Smooth muscle cell of the brain vasculature (primary cell): ENCODE measurements at regions not wholly inside any gene's neighbourhood (a gene's known extent, or its start where the extent isn't known, plus 50 kb on each side); places are given as distances from the start of the nearest gene placed in this dataset.

ENCODE experiments used
- DNase-seq: peaks from one replicate; pipeline ENCODE4 v3.0.0-alpha.2; 2012; ENCODE audit warnings: low read depth, low spot score

DNA sequence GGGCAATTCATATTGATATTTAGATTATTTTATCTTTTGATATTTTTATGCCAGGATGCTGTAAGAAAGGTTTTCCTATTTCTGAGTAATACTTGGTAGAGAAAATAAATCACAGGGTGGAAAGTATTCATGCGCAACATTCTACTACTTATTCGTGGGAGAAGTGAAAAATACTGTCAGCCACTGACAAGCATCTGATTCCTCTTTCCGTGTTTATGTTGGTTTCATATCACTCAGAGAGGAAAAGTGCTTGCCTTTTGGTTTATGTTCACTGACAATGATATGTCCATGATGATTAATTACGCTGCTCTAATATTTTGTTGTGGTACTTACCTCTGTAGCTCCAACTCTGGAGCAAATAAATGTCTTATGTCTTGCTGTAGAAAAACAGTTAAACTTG is 429.4 kb downstream of the EDEM1 start:
- DNase-seq = no peak

DNA sequence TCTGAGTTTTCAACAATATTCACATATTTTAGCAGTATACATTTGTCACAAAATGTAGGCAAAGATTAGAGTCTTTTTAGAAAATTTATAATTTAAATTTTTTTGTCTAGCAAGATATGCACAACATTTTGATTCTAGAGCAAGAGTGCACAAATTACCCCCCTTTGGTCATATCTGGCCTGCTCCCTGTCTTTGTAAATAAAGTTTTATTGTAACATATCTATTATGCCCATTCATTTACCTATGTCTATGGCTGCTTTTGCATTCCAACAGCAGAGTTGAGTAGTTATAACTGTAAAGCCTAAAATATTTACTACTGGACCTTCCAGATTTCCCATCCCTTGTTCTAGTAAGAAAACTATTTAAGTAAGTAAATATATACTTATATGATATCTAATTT is 430.7 kb downstream of the EDEM1 start:
- DNase-seq = no peak

DNA sequence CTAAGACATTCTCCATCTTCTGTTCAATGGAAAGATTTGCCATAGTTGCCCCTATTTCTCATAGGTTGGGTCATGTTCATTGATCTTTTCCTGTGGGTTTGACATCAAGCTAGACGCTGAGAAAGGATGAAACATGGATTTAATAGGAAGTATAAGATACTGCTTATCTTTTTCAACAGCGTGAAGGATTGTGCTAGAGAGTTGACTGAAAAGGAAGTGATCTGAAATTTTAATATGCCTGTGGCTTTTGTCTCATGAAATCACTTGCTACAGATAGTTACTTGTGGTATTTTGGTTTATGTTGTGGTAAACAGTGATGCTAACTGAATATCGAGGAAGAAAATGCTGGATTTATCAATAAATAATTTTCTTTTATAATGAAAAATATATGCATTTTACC is 442.9 kb downstream of the EDEM1 start:
- no peak for DNase-seq

DNA sequence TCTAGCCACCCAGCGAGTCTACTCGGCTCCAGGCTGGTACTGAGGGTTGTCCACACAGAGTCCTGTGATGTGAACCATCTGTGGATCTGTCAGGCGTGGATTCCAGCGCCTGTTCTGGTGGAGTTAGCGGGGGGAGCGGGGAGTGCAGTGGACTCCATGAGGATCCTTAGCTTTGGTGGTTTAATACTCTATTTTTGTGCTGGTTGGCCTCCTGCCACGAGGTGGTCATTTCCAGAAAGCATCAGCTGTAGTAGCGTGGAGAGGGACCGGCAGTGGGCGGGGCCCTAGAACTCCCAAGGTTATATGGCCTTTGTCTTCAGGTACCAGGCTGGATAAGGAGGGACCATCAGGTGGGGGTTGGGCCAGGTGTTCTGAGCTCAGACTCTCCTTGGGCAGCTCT is 446.5 kb downstream of the EDEM1 start:
- DNase-seq = no peak

DNA sequence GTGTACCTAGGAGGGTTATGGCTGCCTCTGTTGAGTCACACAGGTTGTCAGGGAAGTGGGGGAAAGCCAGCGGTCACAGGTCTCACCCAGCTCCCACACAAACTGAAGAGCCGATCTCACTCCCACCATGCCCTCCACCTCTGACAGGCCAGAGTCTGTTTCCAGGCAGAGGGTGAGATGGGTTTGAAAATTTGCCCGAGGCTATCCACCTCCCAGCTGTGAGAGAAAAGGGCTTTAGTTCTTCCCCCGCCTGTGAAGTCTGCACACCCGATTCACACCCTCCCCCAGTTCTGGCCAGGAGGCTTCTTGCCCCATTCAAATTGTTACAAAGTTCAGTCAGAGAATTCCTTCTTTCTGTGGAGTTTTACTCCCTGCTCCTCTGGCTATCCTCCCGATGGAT is 446.9 kb downstream of the EDEM1 start:
- DNase-seq = no peak

DNA sequence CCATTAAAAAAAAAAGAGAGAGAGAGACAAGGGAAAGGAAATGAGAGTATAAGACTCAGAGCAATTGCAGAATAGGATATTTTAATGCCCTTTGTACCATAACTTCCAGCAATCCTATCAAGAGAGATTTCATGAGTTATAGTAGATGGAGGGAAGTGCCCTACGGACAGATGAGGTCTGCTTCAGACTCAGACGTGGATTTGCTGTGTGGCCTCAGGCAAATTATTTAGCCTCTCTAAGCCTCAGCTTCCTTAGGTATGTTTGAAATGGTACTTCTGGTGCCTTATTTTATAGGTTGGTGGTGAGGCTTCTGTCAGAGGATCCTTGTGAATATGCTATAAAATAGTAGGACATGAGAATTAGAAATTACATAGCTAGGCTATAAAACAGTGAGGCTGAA is 448.2 kb downstream of the EDEM1 start:
- DNase-seq = no peak

DNA sequence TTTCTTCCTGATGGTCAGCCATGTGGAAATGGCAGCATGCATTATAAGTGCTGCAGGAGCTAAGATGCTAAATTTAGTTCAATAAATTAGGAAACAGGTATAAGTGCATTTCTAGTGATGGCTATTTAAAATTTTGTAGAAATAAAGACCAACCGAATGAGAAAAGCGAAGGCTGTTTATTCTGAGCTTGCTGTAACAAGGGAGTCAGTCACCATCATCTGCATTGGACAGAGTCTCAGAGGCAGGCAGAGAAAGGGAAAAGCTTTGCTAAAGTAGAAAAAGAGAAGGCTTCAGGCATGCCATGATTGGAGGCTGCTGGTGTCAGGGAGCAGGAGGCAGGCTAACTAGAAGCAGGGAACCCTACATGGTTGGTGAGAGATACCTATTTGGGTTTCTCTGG is 451.0 kb downstream of the EDEM1 start:
- DNase-seq = no peak

DNA sequence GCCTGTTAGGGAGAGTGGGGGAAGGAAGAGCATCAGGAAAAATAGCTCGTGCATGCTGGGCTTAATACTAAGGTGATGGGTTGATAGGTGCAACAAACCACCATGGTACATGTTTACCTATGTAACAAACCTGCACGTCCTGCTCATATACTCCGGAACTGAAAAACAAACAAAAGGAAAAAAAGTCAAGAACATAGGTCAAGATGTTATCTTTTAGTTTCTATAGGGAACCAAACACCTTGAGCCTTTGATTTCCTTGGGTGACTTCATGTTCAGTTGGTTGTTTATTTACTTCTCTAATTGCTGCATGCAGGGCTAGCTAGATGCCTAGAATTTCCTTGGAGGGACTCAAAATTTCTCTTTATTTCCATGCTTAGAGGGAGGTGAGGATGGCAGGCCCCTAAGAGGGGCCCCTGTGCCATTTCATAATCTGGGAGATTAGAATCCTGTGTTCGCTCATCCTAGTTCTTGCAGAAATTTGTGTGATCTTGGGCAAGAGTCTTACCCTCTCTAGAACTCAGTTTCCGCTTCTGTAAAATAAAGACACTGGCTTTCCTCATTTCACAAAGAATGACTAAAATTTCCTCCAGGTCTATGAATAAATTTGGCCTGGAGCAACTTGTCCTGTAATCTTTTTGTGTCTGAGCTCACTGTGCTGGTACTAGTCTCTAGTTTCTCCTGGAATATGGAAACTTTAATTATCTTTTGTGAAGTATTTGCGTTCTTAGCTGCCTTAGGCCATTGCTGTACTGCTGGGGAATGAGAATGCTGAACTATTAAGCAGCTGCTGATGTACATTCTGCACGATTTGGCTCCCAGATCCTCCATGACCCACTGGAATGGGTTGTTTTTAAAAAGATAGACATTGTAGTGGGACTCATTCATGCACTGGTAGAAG is 457.5 kb downstream of the EDEM1 start:
- DNase-seq = no peak

DNA sequence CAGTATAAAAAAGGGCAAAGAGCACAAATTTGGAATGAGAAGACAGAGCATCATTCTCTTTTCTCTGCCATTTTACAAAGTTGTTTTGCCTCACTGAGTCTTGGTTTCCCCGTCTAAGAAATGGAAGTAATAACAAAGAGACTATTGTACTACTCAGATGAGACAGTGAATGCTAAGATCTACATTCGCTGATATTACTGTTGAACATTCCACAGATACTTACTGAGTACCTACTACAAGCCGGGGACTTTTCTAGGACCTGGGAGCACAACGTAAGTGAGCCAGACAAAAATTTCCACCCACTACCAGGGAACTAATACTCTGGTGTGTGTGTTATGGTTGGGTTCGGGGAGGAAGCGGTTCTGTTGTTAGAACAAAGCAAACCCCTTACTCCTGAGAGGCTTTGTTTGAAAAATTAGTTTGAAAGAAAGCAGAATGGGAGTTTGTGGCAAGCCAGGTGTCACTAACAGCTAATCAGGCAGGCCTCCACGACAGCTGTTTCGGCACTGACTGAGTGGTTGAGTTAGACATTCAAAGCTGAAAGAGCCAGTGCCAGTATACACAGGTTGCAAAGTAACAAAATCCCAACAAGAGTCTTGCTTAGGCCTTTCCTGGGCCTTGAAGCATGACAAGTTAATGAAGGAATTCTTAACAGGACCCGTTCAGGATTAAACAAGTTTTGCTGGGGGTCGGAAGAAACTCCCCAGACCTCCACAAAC is 458.3 kb downstream of the EDEM1 start:
- DNase-seq = no peak

DNA sequence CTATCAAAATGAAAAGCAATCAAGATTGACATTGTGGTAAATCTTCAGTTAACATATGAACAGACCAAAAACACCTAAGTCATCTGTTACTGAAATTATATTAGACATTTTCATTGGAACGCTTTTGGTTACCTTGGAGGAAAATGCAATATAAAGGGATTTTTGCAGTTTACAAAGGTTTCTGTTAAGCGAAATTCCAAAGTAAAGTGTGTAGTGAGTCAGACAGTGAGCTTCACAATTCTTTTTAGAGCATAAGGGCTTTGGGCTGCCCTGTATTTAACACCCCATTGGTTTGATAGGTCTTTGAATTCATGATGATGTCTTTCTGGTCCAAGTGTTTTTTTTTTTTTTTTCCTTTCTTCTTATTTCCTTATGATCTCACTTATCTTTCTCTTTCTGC is 462.8 kb downstream of the EDEM1 start:
- no peak for DNase-seq

DNA sequence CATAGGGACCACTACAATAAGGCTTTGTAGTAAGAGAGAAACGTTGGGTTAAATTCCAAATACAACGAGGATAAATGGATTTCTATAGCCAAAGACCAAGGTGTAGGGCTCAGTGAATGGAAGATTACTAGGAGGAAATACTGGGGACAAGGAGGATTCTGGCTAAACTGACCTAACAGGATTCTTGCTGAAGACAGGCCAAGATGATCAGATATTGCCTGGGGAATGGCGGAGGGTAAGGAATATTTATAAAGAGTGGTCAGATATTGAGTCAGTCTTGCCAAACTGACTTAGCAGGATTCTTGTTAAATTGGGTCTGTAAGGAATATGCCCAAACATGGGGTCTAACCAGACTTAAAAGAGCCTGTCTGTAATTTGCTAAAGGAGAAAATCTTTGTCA is 463.8 kb downstream of the EDEM1 start:
- DNase-seq = no peak

DNA sequence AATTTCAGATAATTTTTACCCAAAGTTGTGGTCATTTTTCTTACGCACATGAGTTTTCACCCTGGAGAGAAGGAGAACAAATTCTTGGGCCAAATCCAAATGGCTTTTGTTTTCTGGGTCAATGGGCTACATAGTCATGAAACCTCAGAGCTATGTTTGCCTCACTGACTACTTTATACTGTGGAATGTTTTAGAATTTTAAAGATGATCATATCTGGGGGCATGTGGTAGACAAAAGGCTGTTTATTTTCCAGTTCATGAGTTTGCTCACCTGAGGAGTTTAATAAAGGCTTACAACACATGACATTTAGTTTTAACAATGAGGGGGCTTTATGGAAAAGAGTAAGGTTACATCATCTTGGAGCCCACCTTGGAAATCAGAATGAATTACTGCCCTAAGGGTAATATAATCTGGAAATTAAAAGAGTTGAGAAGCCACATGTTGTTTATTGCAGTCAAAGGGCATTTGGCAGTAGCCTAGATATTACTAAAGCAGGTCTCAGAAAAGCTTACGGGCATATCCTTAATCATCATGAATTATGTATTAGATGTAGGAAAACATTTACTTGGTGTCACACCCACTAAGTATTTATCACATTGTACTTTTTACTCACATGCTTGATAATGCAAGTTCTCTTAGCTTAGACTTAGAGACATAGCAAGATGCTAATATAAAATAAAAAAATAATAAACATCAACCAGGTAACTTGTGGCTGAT is 466.1 kb downstream of the EDEM1 start:
- DNase-seq = no peak

DNA sequence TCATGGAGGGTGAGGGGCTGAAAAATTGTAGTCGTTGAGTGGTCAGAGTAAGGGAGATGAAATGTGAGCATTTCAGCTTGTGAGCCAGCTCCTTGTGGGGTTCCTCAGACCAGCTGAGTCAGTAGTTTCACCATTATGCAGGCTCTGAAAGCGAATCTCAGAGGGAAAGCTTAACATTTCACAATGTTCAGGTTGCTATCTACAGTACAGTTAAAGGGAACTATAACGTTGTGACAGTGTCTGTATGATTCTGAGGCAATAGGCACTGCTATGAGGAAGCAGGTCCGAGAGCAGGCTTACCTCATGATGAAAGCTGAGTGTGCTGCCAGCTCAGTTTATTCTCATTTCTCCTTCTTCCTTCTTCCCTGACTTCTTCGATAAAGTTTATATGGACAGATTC is 469.6 kb downstream of the EDEM1 start:
- no peak for DNase-seq

DNA sequence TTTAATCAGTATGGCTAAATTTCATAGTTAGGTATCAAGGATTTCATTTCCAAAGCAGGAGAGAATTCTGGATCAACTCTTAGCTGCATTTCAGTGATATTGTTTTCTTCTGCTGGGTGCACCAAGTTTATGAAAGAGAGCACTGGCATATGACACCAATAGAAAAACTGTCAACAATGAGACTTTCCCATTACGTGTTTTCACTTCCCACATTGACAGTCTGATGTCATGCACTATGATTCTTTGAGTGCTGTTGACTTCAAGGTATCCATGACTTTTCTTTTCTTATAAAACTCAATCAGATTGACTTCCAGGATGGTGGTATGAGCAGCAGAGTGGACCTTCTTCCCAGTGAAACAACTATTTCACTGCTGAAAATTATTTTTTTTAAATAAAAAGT is 476.1 kb downstream of the EDEM1 start:
- DNase-seq = no peak

DNA sequence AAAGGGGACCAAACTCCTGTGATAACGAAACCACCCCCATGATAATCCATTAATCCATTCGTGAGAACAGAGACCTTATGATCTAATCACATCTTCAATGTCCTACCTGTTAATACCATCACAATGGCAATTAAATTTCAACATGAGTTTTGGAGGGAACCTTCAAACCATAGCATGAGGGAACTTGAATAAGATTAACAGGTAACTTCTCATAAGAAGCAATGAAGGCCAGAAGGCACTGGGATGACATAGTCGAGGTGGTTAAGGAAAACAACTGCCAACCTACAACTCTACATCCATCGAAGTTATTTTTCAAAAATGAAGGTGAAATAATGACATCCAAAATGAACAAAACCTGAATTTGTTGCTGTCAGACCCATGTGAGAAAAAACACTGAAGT is 478.9 kb downstream of the EDEM1 start:
- no peak for DNase-seq

DNA sequence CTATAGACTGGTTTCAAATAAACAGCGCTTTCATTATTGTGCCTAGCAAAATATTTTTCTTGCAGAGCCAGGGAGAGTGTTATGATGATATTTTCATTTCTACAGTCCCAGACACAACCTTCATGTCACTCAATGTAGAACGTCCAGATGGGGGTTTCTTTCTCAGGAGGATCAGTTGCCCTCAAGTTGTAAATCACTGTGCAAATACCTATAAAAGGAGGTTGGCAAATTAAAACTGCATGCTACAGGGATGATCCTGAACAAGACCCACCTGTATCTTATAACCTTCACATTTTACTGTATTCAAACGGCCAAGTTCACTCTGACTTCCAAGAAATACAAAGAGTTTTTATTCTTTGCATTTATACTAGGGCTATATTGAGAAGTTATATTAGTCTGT is 486.0 kb downstream of the EDEM1 start:
- no peak for DNase-seq

DNA sequence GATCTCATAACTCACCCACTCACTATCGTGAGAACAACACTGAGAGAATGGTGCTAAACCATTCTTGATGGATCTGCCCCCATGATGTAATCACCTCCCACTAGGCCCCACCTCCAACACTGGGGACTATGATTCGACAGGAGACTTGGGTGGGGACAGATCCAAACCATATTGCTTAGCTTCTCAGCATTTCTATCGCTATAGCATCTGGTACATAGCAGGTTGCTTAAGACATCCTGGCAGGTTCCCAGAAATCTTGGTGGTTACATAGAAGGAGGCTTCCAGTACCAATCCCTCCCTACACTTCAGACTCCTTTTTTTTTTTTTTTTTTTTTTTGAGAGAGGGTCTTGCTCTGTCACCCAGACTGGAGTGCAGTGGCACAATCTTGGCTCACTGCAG is 487.8 kb downstream of the EDEM1 start:
- DNase-seq = no peak

DNA sequence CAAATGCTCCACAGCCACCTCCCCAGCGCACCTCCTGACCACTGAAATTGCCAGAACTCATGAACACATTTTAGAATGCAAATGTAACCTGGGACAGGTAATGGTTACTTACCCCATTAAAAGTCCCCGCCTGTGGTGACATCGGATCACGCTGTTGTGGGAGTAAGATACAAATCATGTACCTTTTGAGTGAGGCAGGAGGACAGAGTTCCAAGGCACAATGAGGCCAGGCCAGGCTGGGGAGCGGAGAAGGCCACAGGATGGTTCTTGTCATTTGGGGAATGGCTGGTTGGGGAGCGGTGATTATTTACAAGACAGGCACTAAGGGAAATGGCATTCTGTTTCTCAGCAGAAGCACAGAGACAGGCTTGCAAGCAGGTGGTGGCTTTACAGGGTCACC is 490.0 kb downstream of the EDEM1 start:
- DNase-seq = no peak

DNA sequence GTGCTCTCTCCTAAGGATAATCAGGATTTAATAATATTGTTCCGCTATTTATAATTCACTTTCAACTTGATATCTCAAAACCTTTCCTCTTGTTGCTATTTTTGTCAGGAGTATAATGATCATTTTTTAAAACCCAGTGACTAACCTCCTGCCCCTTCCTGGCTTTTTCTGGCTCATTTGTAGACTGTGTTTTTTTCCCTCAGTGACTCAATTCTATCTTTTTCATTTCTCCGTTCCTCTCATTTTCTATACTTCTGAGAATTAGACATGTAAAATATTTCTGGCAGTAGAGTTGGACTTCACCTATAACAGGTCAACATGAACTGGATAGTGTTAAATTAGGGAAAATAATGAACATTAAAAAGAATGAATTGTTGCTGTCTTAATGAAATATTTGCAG is 490.7 kb downstream of the EDEM1 start:
- DNase-seq = no peak

DNA sequence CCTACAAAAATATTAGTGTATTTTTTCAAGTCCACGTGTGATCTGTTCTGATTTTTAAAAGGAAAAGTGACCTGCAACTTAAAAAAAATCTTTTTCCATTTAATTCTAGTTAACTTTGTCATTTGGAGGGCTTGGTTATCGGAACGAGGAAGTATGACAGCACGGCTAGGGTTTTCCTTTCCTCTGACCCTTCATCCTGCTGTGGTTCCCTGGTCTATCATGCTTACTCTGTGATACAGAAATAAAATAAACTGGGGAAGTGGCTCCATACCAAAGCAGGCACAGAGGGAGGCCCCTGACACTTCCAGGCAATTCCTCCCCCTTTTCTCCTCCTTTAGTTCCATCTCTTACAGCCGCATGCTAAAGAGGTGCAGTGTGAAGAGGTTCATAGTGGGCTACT is 491.3 kb downstream of the EDEM1 start:
- DNase-seq = no peak

DNA sequence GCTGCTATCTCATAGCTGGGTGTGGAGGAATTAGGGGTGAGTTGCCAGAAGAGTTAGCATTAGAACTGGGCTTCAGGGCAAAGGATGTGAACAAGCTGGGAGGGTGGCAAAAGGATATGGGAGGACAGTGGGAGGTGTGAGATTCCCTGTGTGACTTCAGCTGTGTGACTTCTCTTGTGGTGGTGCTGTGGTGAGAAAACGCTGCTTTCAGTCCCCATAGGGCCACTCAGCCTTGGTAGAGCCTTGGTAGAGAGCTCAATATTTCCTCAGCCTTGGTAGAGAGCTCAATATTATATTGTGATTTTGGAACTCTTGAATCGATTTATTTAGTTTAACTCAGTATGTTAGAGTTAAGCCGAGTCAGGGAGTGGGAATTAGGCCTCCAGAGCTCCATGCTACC is 499.7 kb downstream of the EDEM1 start:
- no peak for DNase-seq

DNA sequence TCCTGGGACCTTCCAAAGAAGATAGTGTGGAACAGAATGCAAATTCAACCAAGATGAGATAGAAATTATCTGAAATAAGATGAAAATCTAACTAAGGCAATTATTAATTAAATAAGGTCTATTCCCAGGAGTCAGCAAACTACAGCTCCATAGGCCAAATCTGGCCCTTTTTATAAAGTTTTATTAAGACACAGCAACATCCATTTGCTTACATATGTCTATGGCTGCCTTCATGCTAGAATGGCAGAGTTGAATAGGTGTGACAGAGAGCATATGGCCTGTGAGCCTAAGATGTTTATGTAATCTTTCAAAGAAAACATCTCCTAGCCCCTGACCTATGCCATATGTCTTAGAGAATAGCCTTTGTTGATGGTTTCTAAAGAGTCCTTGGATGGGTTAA is 503.0 kb downstream of the EDEM1 start:
- DNase-seq = no peak
